GM18867 (cell line): ENCODE measurements at regions not wholly inside any gene's neighbourhood (a gene's known extent, or its start where the extent isn't known, plus 50 kb on each side); places are given as distances from the start of the nearest gene placed in this dataset.

Experiments
- ATAC-seq: cut with Tn5 transposase; IDR thresholded peaks from one replicate; pipeline ENCODE4 v1.9.1; 2021; ENCODE audit warnings: mild to moderate bottlenecking, moderate library complexity; ENCODE audit not compliant: unreplicated experiment

DNA sequence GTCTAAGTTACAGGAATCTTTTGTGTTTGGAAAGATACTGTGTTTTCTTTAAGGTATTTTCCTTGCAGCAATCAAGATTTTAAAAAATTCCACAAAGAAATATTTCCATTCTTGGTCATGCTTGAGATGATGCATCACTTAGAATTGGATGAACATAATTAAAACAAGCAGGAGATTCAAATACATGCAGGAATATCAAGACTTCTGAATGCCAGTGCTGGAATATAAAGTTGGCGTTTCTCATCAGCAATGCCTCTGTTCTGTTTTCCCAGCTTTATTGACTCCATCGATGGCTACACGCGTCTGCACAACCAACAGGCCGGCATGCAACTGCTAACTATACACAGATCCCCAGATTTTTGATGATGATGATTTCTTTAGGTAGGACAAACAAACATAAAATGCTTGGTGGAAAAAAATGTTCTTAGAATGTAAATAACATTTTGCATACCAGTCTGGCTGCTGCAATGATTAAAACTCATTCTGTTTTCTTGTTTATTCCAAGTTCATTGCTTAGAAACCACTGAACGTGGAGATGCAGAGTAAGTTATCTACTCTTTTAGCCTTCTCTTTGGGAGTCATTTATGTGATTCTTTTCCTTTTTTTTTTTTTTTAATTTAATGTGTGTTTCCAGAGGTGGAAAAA is 91.3 kb upstream of the FAM171A1 start:
- no peak for ATAC-seq

DNA sequence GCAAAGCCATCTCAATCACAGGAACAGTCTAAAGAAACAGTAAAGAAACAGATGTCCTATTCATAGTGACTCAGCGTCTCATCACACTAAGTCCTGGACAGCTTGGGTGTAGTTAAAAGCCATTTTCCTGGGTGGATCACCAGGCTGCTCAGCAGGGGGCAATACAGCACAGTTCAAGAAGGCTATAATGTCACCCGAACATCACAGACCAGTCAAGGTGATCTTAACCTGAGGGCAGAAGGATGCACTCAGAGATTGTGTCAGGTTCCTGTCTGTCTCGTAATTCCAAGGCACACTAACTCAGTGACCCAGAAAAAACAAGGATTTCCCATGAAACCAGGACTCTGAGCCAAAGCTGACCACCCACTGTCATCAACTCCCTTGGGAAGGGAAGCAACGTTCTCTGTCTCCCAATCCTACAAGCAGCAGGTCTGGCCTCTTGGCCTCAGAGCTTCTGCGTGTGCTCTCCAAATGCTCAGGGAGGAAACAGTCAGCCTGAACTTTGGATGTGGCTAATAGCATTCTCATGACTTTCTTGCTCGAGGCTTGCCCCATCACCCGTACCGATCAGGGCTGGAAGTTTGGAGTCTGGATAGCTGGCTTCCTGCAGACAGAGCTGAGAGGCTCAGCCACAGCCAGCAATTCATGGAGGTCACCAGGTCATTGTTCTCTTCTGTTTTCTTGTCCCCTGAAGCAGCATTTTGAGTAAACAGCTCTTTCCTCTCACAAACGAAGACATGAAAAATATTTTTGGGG is 90.4 kb upstream of the FAM171A1 start:
- ATAC-seq = no peak

DNA sequence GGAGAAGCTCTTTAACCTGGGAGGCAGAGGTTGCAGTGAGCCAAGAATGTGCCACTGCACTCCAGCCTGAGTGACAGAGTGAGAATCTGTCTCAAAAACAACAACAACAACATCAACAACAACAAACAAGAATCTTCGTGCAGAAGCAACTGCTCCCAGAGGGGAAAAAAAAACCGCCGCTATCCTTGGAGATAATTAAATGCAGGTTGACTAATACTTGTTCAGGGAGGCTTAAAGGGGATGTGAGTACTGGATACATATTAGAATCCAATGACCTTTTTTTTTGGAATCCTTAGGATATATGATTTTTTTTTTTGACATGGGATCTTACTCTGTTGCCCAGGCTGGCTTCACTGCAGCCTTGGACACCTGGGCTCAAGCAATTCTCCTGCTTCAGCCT is 89.6 kb upstream of the FAM171A1 start:
- ATAC-seq = no peak

DNA sequence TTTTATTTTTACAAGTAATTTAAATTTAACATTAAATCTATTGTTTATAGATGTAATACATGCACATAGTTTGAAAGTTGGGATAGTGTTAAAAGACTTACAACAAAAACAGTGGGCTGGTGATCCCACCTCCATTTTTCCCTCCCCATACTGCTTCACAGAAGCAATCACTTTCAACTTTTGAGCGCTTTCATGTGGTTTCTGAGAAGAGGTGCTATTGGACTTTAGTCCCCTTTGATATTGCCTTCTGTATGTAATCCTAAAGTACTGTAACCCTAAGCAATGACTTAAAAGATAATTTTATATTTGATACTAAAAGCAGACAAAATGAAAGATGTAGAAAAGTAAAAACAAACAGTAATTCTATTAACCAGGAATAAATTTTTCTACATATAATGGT is 88.1 kb upstream of the FAM171A1 start:
- no peak for ATAC-seq

DNA sequence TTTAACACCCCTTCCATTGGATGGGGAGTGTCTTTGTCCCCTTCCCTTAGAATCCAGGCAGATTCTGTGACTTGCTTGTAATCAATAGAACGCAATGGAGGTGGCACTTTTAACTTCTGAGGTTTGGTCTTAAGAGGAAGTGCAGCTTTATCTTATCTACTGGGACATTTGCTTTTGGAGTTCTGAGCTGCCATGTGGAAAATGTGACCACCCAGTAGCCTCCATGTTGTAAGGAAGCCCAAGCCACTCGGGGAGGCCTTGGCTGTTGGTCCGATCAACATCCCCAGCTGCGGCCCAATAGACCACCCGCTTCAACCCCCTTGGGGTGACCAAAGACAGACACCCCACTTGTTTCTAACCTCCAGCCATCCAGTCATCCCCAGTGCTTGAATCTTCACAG is 86.3 kb upstream of the FAM171A1 start:
- no peak for ATAC-seq

DNA sequence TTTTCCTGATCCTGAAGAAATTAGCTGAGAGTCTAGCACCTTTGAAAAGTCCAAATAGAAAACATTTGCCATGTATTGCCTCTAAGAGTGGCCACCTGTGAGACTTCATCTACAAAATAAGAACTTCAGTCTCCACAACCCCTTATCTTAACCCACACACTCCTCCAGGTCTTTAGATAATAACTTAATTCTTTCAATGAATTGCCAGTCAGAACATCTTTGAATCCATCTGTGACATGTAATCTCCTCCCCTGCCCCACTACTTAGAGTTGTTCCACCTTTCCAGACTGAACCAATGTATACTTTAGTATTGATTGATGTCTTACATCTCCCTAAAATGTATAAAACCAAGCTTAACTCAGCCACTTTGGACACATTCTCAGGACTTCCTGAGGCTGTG is 84.4 kb upstream of the FAM171A1 start:
- no peak for ATAC-seq

DNA sequence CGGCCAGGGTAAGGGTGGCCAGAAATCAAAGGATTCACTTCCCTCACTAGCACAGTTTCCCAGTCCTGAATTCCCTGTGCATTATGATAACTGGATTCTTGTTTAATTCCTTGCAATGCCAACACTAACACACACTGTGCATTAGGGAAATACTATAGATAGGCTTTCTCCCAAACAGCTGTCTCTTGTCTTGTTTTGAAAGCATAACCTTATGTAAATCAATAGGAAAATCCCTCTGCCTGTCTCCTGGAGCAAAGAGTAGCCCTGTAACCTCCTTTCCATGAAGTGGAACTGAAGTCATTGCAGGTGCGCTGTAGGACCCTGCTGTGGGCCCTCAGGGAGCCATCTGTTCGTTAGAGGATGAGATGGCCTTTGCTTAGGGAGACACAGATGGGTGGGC is 82.8 kb upstream of the FAM171A1 start:
- ATAC-seq = no peak

DNA sequence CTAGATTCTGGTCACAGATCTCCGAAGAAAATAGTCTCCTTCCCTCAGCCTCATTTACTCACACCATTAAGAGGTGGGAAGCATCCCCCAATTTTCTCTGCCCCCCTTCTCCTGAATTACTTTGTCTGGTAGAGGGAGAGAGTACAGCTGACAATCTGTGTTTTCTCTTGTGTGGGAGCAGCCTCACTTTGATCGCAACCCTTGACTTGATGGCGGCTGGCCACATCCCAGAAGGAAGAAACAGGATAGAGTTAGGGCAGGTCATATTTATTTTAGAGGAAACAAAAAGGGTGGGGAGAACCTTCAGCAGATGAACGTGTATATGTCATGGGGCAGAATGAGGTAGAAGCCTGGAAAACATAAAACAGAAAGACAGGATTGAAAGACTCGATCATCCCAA is 82.4 kb upstream of the FAM171A1 start:
- ATAC-seq = no peak

DNA sequence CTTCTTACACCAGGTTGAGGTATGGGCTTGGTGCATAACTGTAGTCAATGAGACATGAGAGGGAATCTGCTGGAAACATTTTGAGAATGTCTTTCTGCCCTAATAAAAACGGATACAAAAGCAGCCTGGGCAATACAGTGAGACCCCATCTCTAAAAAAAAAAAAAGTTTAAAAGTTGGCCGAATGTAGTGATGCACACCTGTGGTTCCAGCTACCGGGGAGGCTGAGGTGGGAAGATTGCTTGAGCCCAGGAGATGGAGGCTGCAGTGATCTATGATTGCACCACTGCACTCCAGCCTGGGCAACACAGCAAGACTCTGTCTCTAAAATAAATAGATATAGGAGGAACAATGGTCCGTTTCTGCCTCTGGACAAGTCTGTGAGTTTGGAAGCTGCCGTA is 81.5 kb upstream of the FAM171A1 start:
- no peak for ATAC-seq

DNA sequence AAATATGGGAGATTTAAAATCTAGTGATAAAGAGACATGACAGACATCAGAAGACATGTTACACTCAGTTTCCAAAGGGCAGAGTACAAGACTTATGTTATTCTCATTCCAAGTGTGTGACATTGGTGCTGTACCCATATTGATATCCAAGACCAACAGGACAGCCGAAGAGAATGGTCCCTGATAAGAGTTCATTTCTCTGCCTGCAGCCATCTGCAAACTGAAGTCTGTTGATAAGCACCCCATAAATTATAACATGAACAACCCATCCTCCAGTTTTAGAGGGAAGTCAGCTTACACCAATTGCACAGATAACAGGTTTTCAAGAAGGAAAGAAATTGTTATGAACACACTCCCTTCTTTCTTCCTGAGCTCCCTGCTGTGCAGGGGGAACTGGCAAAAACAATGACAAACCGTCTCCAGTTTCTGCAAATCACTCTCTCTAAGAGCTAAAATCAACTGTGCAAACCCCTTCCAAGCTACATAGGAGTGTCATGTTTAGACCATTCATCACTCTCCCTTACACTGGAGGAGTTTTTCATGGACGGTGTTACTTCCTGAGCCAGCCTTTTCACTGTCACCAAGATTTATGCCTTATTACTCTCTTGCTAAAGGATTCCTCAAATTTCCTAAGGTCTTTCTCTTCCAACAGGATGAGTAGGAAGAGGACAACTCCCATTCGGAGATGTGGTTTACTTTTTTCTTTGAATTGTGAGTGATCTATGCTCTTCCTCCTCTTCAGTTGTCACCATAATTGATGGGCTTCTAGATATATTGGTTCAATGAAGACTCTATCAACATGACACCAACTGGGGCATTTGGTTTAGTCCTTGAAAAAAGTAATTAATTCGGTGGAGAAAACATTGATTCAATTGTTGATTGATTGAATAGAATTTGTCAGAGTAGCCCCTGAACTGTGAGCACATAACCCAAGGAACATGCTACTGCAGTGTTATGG is 80.3 kb upstream of the FAM171A1 start:
- ATAC-seq = no peak

DNA sequence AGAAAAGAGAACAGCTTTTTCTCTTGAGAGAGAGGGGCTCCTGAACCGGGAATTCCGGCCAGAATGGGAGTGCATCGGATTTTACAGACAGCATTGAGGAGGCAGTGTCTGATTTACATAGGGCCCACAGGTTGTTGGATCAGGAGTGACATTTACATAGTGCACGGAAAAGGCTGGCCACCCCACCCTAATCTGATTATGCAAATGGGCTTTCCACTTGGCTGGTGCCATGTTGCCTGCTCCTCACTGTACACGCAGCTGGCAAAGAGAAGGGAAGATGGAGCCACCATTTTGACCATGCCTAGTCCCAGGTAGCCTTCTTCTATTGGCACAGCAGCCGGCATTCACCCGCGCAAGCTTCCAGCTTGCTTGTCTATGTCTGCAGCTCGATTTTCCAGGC is 77.5 kb upstream of the FAM171A1 start:
- no peak for ATAC-seq

DNA sequence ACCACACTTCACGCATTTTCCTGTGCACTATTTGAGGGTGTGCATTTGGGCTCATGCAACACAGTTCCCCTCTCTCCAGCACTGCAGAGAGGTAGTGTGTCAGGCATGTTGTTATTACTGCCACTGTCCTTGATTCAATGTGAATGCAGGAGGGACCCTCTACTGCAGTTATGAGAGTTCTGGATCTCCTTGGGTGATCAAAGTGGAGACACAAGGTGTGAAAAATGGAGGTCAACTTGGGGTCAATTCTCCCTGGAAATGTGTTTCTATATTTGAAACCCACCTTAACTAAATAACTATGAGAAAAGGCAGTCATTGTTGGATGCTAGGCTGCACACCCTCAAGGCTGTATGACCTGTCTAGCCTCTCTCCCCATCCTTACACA is 73.9 kb upstream of the FAM171A1 start:
- ATAC-seq = no peak

DNA sequence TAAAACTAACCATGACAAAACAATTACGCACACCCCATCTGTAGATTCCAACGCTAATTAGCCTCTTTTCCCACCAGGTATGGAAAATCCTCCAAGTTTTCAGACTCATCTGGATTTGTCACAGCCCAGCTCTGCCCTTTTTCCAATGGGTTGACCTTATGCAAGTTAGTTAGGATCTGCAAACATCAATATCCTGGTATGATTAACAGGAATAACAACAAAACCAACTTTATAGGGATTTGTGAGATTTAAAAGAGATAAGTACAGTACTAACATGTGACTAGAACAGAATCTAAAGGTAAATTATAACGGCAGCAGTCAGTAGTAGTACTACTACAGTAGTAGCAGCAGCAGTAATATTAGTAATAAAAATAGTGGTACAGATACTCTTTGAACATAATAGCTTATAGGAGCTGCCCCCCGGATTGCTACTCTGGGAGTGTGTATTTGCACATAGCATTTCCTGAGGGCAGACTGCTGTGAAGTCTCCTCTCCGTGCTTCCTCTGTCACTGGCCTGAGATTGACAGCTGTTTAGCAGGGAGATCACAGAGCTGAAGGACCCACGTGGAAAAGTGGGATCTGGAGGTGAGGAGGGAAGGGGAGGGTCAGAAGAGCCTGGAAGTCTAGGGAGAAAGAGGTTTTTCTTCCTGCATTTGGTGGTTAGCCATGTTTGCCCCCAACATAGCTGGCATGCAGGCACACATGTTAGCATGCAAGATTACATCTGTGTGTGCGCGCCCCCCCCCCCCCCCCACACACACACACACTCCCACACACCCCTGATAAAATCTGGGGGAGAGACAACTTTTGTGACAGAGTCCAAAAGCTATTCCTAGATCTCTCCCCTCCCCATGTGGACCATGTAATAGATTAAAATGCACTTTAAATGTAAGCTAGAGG is 73.3 kb upstream of the FAM171A1 start:
- no peak for ATAC-seq

DNA sequence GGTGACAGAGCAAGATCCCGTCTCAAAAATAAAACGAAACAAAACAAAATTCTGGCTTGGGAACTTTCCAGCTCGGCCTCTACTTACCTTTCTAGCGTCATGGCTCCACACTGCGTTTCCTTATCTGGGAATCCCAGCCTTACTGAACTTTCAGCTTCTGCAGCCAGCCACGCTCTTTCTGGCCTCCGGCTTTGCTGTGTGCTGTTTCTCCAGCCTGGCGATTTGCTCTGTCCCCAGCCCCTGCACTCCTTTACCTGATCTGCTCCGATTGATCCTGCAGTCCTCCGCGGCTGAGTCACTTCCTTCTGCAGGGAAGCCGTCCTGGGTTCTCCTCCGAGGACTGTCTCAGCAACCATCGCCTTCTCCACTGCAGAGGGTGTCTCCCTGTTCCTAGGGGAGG is 71.0 kb upstream of the FAM171A1 start:
- no peak for ATAC-seq

DNA sequence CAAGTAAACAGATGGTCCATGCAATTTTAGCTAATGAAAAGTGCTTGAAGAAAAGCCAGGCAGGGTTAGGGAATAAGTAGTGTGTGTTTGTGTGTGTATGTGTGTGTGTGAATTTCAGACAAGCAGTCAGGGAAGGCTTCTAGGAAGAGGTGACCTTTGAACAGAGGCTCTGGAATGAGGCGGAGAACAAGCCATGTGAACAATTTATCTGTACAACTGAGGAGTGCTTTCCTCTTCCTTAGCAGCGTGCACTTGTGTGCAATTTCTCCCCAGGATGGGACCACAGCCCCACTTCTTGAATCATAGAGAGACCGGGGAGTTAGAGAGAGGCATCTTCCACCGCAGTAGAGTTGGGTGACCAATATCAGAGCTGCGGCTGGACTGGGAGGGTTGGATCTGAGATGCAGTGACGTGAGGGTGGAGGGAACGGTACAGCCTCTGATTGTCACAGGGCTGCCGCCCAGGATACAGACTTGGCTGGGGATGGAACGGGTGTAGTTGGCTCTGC is 69.2 kb upstream of the FAM171A1 start:
- no peak for ATAC-seq

DNA sequence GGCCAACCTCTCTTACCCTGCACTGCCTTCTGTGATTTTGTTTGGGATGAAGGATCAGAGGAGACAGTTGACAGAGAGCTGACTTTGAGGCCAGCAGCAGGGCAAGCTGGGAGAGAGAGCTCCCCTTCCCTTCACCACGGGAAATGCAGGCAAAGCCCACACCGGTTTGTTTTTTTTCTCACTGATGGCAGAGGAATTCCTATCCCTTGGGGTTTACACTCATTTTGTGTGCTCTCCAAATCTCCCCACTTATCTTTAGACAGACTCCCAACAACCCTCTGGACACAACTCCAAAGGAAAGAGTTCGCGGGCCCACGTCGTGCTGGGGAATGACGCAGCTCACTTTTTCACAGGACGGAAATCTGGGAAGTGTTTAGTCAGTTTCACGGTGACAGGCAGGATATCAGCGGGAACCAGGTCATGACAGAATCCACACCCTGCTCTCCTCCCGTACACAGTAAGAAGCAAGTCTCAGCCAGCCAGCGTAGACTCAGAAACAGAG is 68.3 kb upstream of the FAM171A1 start:
- no peak for ATAC-seq

DNA sequence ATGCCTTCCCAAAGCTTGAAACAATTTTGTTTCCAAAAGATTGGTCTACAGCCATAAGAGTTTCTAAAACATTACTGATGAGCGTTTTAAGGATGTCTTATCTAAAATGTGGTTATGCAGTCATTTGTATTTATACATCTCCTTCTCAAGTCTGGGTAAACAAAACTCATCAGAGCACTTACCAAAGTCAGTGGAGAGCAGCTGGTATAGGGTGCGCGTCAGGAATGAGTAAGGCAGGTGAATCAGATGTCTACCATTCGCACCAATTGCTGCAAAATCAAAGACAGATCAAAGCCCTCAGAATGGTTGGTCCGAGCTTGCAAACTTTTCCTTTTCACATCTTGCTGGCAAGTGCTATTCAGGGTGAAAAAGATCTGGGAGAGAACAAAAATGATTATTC is 65.6 kb upstream of the FAM171A1 start:
- no peak for ATAC-seq

DNA sequence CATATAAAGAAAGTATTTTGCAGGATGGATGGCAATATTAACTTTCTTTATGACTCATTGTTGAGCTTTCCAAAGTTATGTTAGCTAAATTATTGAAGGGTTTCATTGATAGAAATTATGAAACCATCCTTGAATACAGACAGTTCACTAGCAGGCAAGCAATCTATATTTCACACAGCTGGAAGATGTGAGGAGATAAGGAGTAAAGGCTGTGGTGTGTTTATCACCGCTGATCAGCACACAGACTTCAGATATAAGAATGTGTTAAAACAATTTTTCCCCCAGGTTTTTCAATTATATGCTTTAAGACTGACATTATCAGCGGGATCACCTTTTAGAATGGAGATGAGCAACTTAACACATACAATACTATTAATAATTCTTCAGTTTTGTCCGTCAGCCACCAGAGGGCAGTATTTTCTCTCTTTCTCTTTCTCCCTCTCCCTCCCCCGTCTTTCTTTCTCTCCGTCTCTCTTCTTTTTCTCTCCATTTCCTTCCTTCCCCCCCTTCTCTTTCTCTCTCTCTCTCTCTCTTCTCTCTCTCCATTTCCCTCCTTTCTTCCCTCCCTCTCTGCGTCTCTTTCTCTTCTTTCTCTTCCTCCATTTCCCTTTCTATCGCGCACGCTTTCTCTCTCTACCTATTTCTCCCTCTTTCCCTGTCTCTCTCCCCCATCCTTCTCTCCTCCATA is 62.9 kb upstream of the FAM171A1 start:
- peak; percentile 81 for ATAC-seq

DNA sequence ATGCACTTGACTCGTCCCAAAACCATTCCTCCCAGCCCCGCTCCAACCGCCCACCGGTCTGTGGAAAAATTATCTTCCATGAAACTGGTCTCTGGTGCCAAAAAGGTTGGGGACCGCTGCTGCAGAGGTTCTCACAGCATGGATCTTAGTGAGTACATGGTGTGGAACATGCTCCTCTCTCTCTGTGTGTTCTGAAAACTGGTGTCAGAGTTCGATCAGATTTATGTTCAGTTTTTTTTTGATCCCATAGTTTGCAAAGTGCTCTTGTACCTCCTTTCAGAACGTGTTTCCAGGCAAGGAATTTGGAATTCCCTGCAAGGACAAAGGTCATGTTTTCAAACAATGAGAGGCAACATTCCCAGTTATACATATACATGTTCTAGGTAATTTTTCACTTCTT is 61.2 kb upstream of the FAM171A1 start:
- ATAC-seq = no peak
